ENCODE measurements at regions not wholly inside any gene's neighbourhood (a gene's known extent, or its start where the extent isn't known, plus 50 kb on each side); places are given as distances from the start of the nearest gene placed in this dataset.
"Not testable (repeated sequence)": the region's sequence is repeated elsewhere in the genome, so short reads cannot be mapped to it uniquely, and the experiment has no call there.

GRCh38 chr5:145643214-145643613 lies 191.9 kb downstream of the PRELID2 start:
- not testable (repeated sequence) for TF ChIP-seq CTCF, POLR2AphosphoS5, POLR2A, EP300 (IDR thresholded peaks at IDR 0.05)

Data from stomach (tissue), 4 donors.